Tibial nerve (tissue), 4 donors: ENCODE measurements at regions not wholly inside any gene's neighbourhood (a gene's known extent, or its start where the extent isn't known, plus 50 kb on each side); places are given as distances from the start of the nearest gene placed in this dataset.

Experiments
- DNase-seq, 2 donors: peaks; one replicate each; pipeline ENCODE4 v3.0.0-alpha.2; 2019; ENCODE audit warnings: low spot score in 2 of 2
- H3K27ac ChIP-seq, 4 donors: fragments of 200-600 bp; sonication (generic) in 3 of 4; one replicate each; pipeline ENCODE4 v1.5.1; 2017 to 2019; ENCODE audit warnings: mild to moderate bottlenecking in 1 of 4
- H3K27me3 ChIP-seq, 2 donors: fragments of 200-600 bp; sonication (generic) in 1 of 2; one replicate each; pipeline versions ENCODE4 v1.5.1 to v1.6.0; 2017 to 2019
- H3K36me3 ChIP-seq, 3 donors: fragments of 200-600 bp; sonication (generic); one replicate each; pipeline ENCODE4 v1.5.1; 2018 to 2019
- H3K4me1 ChIP-seq, 4 donors: fragments of 200-600 bp; sonication (generic) in 3 of 4; one replicate each; pipeline ENCODE4 v1.5.1; 2017 to 2019
- H3K4me3 ChIP-seq, 4 donors: fragments of 200-600 bp; sonication (generic) in 3 of 4; one replicate each; pipeline ENCODE4 v1.5.1; 2017 to 2019; ENCODE audit warnings: mild to moderate bottlenecking in 1 of 4, moderate library complexity in 1 of 4
- H3K9me3 ChIP-seq, 4 donors: fragments of 200-600 bp; sonication (generic) in 3 of 4; one replicate each; pipeline ENCODE4 v1.5.1; 2017 to 2019
- CTCF ChIP-seq, 5 experiments: fragments of 200-600 bp in 3 of 5; fragments of 450-650 bp in 2 of 5; sonication (generic) in 3 of 5; IDR thresholded peaks; one replicate each; pipeline ENCODE4 v1.5.1; 2016 to 2019; ENCODE audit warnings: antibody characterized with exemption in 5 of 5, mild to moderate bottlenecking in 3 of 5, moderate library complexity in 2 of 5
- EP300 ChIP-seq, 2 donors: sonication (generic); formaldehyde crosslinking; IDR thresholded peaks; one replicate each; pipeline ENCODE4 v1.6.1; 2017; ENCODE audit warnings: antibody characterized with exemption in 2 of 2, mild to moderate bottlenecking in 1 of 2
- POLR2A ChIP-seq, 2 donors: fragments of 450-650 bp; IDR thresholded peaks; one replicate each; pipeline ENCODE4 v1.6.1; 2017; ENCODE audit warnings: antibody characterized with exemption in 2 of 2, mild to moderate bottlenecking in 2 of 2, moderate library complexity in 2 of 2
- WGBS, 2 donors: methylation state at CpG; one replicate each; pipeline ENCODE4 v1.1.5; 2018; 5-methylcytosine and 5-hydroxymethylcytosine counted together

GRCh38 chr6:90993770-90994169 is 406.9 kb upstream of the MAP3K7 start:
- Histone ChIP-seq H3K9me3 (no peaks in the 10 kb centered on the region), H3K4me1 (no peaks in the 10 kb centered on the region), H3K27ac (no peak overlapping the region), H3K36me3 (no peaks in the 10 kb centered on the region), H3K4me3 (no peak overlapping the region), H3K27me3 (no peaks in the 10 kb centered on the region)
- 62 to 66% methylated on average over 3 of the region's 3 CpGs for WGBS, 2 donors
- no peak for DNase-seq
- TF ChIP-seq POLR2A (IDR thresholded peaks at IDR 0.05) = no peak
- no peak for TF ChIP-seq CTCF (IDR thresholded peaks at IDR 0.05)
- no peak for TF ChIP-seq EP300 (IDR thresholded peaks at IDR 0.05)

GRCh38 chr6:90989763-90990162 is 402.9 kb upstream of the MAP3K7 start:
- WGBS, 2 donors = 77 to 81% methylated on average over 5 of the region's 5 CpGs
- no peaks in the 10 kb centered on the region for H3K9me3 ChIP-seq
- H3K27me3 ChIP-seq = no peaks in the 10 kb centered on the region
- H3K36me3 ChIP-seq = no peaks in the 10 kb centered on the region
- no peak for TF ChIP-seq CTCF (IDR thresholded peaks at IDR 0.05)
- no peaks in the 10 kb centered on the region for H3K4me1 ChIP-seq
- H3K4me3 ChIP-seq = no peak overlapping the region
- H3K27ac ChIP-seq = no peak overlapping the region
- DNase-seq = no peak

GRCh38 chr6:90984066-90984465 is 397.2 kb upstream of the MAP3K7 start:
- Histone ChIP-seq H3K27me3 (no peaks in the 10 kb centered on the region), H3K4me3 (no peak overlapping the region), H3K36me3 (no peaks in the 10 kb centered on the region), H3K9me3 (no peaks in the 10 kb centered on the region), H3K4me1 (no peaks in the 10 kb centered on the region), H3K27ac (no peak overlapping the region)
- WGBS, 2 donors = 43 to 50% methylated on average over 3 of the region's 3 CpGs
- TF ChIP-seq CTCF (IDR thresholded peaks at IDR 0.05) = no peak
- TF ChIP-seq POLR2A (IDR thresholded peaks at IDR 0.05) = no peak
- no peak for TF ChIP-seq EP300 (IDR thresholded peaks at IDR 0.05)
- DNase-seq = no peak

- DNase-seq = no peak
- 24 to 32% methylated on average over 4 of the region's 4 CpGs for WGBS, 2 donors
- Histone ChIP-seq H3K4me3 (no peak overlapping the region), H3K27me3 (no peaks in the 10 kb centered on the region), H3K4me1 (no peaks in the 10 kb centered on the region), H3K9me3 (no peaks in the 10 kb centered on the region), H3K27ac (no peak overlapping the region), H3K36me3 (no peaks in the 10 kb centered on the region)
- TF ChIP-seq POLR2A (IDR thresholded peaks at IDR 0.05) (no peak), CTCF (IDR thresholded peaks at IDR 0.05) (no peak), EP300 (IDR thresholded peaks at IDR 0.05) (no peak)
Observed at GRCh38 chr6:90983462-90983861, 396.6 kb upstream of the MAP3K7 start.

GRCh38 chr6:90982581-90982980 is 395.7 kb upstream of the MAP3K7 start:
- TF ChIP-seq CTCF (IDR thresholded peaks at IDR 0.05) (no peak), EP300 (IDR thresholded peaks at IDR 0.05) (no peak), POLR2A (IDR thresholded peaks at IDR 0.05) (no peak)
- WGBS, 2 donors = 92 to 93% methylated on average over 7 of the region's 7 CpGs
- DNase-seq = no peak
- Histone ChIP-seq H3K4me3 (no peak overlapping the region), H3K27ac (no peak overlapping the region), H3K36me3 (no peaks in the 10 kb centered on the region), H3K4me1 (no peaks in the 10 kb centered on the region), H3K27me3 (no peaks in the 10 kb centered on the region), H3K9me3 (no peaks in the 10 kb centered on the region)
